Right lobe of liver (tissue), 6 donors: ENCODE measurements at regions not wholly inside any gene's neighbourhood (a gene's known extent, or its start where the extent isn't known, plus 50 kb on each side); places are given as distances from the start of the nearest gene placed in this dataset.

Experiments
- ATAC-seq, 4 donors: fragments of 200-7000 bp; cut with Tn5 transposase; one replicate each; pipeline ENCODE4 v1.9.1; 2020; ENCODE audit warnings: mild to moderate bottlenecking in 4 of 4, moderate library complexity in 4 of 4
- DNase-seq, 3 donors: peaks; one replicate each; pipeline ENCODE4 v3.0.0-alpha.2; 2020
- H3K27ac ChIP-seq, 3 donors: fragments of 200-600 bp; one replicate each; pipeline ENCODE4 v1.8.0; 2022
- H3K27me3 ChIP-seq, 2 donors: fragments of 200-600 bp; one replicate each; pipeline ENCODE4 v1.8.0; 2022
- H3K36me3 ChIP-seq, 4 donors: fragments of 200-600 bp; sonication (generic) in 1 of 4; one replicate each; pipeline versions ENCODE4 v1.5.1 to v1.8.0; 2017 to 2022; ENCODE audit warnings: control low read depth in 1 of 4
- H3K4me1 ChIP-seq, 4 donors: fragments of 200-600 bp; sonication (generic) in 1 of 4; one replicate each; pipeline versions ENCODE4 v1.5.1 to v1.8.0; 2017 to 2022; ENCODE audit warnings: control low read depth in 1 of 4
- H3K4me3 ChIP-seq, 3 donors: fragments of 200-600 bp; one replicate each; pipeline ENCODE4 v1.8.0; 2022
- H3K9me3 ChIP-seq, 4 donors: fragments of 200-600 bp; sonication (generic) in 1 of 4; one replicate each; pipeline versions ENCODE4 v1.5.1 to v1.8.0; 2017 to 2022; ENCODE audit warnings: control low read depth in 1 of 4
- CTCF ChIP-seq, 4 donors: fragments of 200-600 bp in 3 of 4; fragments of 450-650 bp in 1 of 4; IDR thresholded peaks; one replicate each; pipeline versions ENCODE4 v1.5.1 to v1.8.0; 2016 to 2022; ENCODE audit warnings: antibody characterized with exemption in 4 of 4, mild to moderate bottlenecking in 2 of 4
- POLR2A ChIP-seq: fragments of 450-650 bp; IDR thresholded peaks from one replicate; pipeline ENCODE4 v1.6.1; 2017; ENCODE audit warnings: antibody characterized with exemption, mild to moderate bottlenecking
- WGBS: methylation state at CpG from one replicate; pipeline ENCODE4 v1.1.6; 2018; ENCODE audit warnings: low coverage, low lambda C conversion rate; ENCODE audit not compliant: insufficient coverage; ENCODE audit errors: missing lambda C conversion rate; 5-methylcytosine and 5-hydroxymethylcytosine counted together
- intact Hi-C, 2 donors: fragments of 100-400 bp; cut with DNase I; formaldehyde crosslinking; loops; one replicate each; pipeline versions ENCODE4 v1.11.2 to v1.14.1; 2022
- donor health status: DM: no; HTN: yes; CAD: no.
- donor health status: DM: no; HTN: no; CAD: no.
- donor health status: DM: no; HTN: no; CAD: no.
- donor health status: DM: no; HTN: yes; CAD: no.
- donor health status: DM: no; HTN: yes; CAD: no.

- intact Hi-C loops = no loop called here
- Histone ChIP-seq H3K4me1 (no peaks in the 10 kb centered on the region), H3K36me3 (no peaks in the 10 kb centered on the region), H3K9me3 (no peaks in the 10 kb centered on the region), H3K27ac (no peak overlapping the region), H3K27me3 (no peaks in the 10 kb centered on the region), H3K4me3 (no peak overlapping the region)
- TF ChIP-seq CTCF (IDR thresholded peaks at IDR 0.05) = no peak
- no peak for TF ChIP-seq POLR2A
- 40% methylated on average over 4 of the region's 6 CpGs for WGBS
- ATAC-seq (no peak), DNase-seq (no peak)
These were observed 929.0 kb downstream of the SLITRK6 start for GRCh38 chr13:84870190-84870589.

- Histone ChIP-seq H3K9me3 (no peaks in the 10 kb centered on the region), H3K4me1 (no peaks in the 10 kb centered on the region), H3K27ac (no peak overlapping the region), H3K36me3 (no peaks in the 10 kb centered on the region), H3K27me3 (no peaks in the 10 kb centered on the region), H3K4me3 (no peak overlapping the region)
- ATAC-seq (no peak), DNase-seq (no peak)
- TF ChIP-seq POLR2A (no peak), CTCF (IDR thresholded peaks at IDR 0.05) (no peak)
- intact Hi-C loops = no loop called here
These were observed 932.0 kb downstream of the SLITRK6 start for GRCh38 chr13:84867246-84867645.

GRCh38 chr13:84865783-84866221, 933.4 kb downstream of the SLITRK6 start:
- Histone ChIP-seq H3K9me3 (no peaks in the 10 kb centered on the region), H3K4me1 (no peaks in the 10 kb centered on the region), H3K27me3 (no peaks in the 10 kb centered on the region), H3K4me3 (no peak overlapping the region), H3K27ac (no peak overlapping the region), H3K36me3 (no peaks in the 10 kb centered on the region)
- intact Hi-C loops = no loop called here
- WGBS = 51% methylated on average over 2 of the region's 2 CpGs
- ATAC-seq (no peak), DNase-seq (no peak)
- TF ChIP-seq CTCF (IDR thresholded peaks at IDR 0.05) = no peak

GRCh38 chr13:84864341-84864740, 934.9 kb downstream of the SLITRK6 start:
- Histone ChIP-seq H3K36me3 (no peaks in the 10 kb centered on the region), H3K9me3 (no peaks in the 10 kb centered on the region), H3K4me3 (no peak overlapping the region), H3K27ac (no peak overlapping the region), H3K4me1 (no peaks in the 10 kb centered on the region), H3K27me3 (no peaks in the 10 kb centered on the region)
- ATAC-seq (no peak), DNase-seq (no peak)
- 47% methylated on average over 2 of the region's 2 CpGs for WGBS
- TF ChIP-seq CTCF (IDR thresholded peaks at IDR 0.05) = no peak
- no peak for TF ChIP-seq POLR2A
- intact Hi-C loops = no loop called here

GRCh38 chr13:84847107-84847506, 952.1 kb downstream of the SLITRK6 start:
- no peaks in the 10 kb centered on the region for H3K4me1 ChIP-seq
- H3K36me3 ChIP-seq = no peaks in the 10 kb centered on the region
- ATAC-seq (no peak), DNase-seq (no peak)
- no peak for TF ChIP-seq CTCF (IDR thresholded peaks at IDR 0.05)
- no peak for TF ChIP-seq POLR2A
- no peaks in the 10 kb centered on the region for H3K9me3 ChIP-seq
- 23% methylated on average over 1 of the region's 1 CpG for WGBS
- no peak overlapping the region for H3K27ac ChIP-seq
- H3K27me3 ChIP-seq = no peaks in the 10 kb centered on the region
- intact Hi-C loops = no loop called here
- H3K4me3 ChIP-seq = no peak overlapping the region
